ENCODE measurements at regions not wholly inside any gene's neighbourhood (a gene's known extent, or its start where the extent isn't known, plus 50 kb on each side); places are given as distances from the start of the nearest gene placed in this dataset.

GRCh38 chr3:17910922-17911321 is 168.5 kb upstream of the TBC1D5 start:
- Histone ChIP-seq H3K79me2 (ENCODE audit: insufficient read depth, low read length) (no peaks in the 10 kb centered on the region), H3K27ac (ENCODE audit: low read depth, low read length) (no peak overlapping the region), H3K9me3 (ENCODE audit: insufficient read depth, low read length) (no peaks in the 10 kb centered on the region), H3K27me3 (ENCODE audit: low read length) (no peaks in the 10 kb centered on the region), H3K9me2 (replicated peaks; ENCODE audit: insufficient read depth, low read length) (no peaks in the 10 kb centered on the region), H2AFZ (ENCODE audit: low read depth, low read length, severe bottlenecking) (no peak overlapping the region), H3K4me3 (ENCODE audit: insufficient read depth, low read length, poor library complexity, severe bottlenecking) (no peak overlapping the region), H3K9ac (ENCODE audit: low read length) (no peak overlapping the region), H3K36me3 (ENCODE audit: low read length) (no peaks in the 10 kb centered on the region), H3K4me2 (ENCODE audit: low read depth, low read length, poor library complexity, severe bottlenecking) (no peak overlapping the region), H3F3A (ENCODE audit: insufficient read depth) (no peaks in the 10 kb centered on the region), H4K20me1 (ENCODE audit: low read depth, low read length) (no peaks in the 10 kb centered on the region)
- TF ChIP-seq EZH2phosphoT487 (conservative IDR thresholded peaks at IDR 0.05; ENCODE audit: low read length), result no peak
- TF ChIP-seq, protein P1, sequence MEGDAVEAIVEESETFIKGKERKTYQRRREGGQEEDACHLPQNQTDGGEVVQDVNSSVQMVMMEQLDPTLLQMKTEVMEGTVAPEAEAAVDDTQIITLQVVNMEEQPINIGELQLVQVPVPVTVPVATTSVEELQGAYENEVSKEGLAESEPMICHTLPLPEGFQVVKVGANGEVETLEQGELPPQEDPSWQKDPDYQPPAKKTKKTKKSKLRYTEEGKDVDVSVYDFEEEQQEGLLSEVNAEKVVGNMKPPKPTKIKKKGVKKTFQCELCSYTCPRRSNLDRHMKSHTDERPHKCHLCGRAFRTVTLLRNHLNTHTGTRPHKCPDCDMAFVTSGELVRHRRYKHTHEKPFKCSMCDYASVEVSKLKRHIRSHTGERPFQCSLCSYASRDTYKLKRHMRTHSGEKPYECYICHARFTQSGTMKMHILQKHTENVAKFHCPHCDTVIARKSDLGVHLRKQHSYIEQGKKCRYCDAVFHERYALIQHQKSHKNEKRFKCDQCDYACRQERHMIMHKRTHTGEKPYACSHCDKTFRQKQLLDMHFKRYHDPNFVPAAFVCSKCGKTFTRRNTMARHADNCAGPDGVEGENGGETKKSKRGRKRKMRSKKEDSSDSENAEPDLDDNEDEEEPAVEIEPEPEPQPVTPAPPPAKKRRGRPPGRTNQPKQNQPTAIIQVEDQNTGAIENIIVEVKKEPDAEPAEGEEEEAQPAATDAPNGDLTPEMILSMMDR (IDR thresholded peaks at IDR 0.05; ENCODE audit: insufficient read depth, low read length, poor library complexity, severe bottlenecking), result no peak

DNA sequence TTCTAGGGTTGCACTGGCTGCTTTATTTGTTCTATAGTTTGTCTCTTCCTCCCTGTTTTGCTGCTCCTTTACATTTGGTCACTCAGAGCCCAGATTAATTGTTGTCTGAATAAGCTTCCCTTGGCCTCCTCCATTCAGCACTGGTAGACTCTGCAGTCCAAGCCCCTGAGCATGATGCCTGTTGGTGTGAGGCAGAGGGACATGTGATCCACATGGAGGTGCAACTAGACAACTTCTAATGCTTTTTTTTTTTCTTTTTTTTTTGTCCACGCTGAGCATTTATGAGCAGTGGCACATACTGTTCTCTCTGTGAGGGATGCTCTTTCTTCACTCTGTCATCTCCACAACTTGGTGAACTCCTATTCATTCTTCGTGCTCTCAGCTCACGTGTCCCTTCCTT is 167.3 kb upstream of the TBC1D5 start:
- Histone ChIP-seq H3K9ac (ENCODE audit: low read length) (no peak overlapping the region), H3K9me2 (replicated peaks; ENCODE audit: insufficient read depth, low read length) (no peaks in the 10 kb centered on the region), H3F3A (ENCODE audit: insufficient read depth) (no peaks in the 10 kb centered on the region), H3K4me3 (ENCODE audit: insufficient read depth, low read length, poor library complexity, severe bottlenecking) (no peak overlapping the region), H3K36me3 (ENCODE audit: low read length) (no peaks in the 10 kb centered on the region), H3K4me2 (ENCODE audit: low read depth, low read length, poor library complexity, severe bottlenecking) (no peak overlapping the region), H2AFZ (ENCODE audit: low read depth, low read length, severe bottlenecking) (no peak overlapping the region), H3K9me3 (ENCODE audit: insufficient read depth, low read length) (no peaks in the 10 kb centered on the region), H3K27ac (ENCODE audit: low read depth, low read length) (no peak overlapping the region), H4K20me1 (ENCODE audit: low read depth, low read length) (no peaks in the 10 kb centered on the region), H3K79me2 (ENCODE audit: insufficient read depth, low read length) (no peaks in the 10 kb centered on the region), H3K27me3 (ENCODE audit: low read length) (no peaks in the 10 kb centered on the region)
- TF ChIP-seq EZH2phosphoT487 (conservative IDR thresholded peaks at IDR 0.05; ENCODE audit: low read length), result no peak
- TF ChIP-seq, protein P1 (IDR thresholded peaks at IDR 0.05; ENCODE audit: insufficient read depth, low read length, poor library complexity, severe bottlenecking), result no peak

DNA sequence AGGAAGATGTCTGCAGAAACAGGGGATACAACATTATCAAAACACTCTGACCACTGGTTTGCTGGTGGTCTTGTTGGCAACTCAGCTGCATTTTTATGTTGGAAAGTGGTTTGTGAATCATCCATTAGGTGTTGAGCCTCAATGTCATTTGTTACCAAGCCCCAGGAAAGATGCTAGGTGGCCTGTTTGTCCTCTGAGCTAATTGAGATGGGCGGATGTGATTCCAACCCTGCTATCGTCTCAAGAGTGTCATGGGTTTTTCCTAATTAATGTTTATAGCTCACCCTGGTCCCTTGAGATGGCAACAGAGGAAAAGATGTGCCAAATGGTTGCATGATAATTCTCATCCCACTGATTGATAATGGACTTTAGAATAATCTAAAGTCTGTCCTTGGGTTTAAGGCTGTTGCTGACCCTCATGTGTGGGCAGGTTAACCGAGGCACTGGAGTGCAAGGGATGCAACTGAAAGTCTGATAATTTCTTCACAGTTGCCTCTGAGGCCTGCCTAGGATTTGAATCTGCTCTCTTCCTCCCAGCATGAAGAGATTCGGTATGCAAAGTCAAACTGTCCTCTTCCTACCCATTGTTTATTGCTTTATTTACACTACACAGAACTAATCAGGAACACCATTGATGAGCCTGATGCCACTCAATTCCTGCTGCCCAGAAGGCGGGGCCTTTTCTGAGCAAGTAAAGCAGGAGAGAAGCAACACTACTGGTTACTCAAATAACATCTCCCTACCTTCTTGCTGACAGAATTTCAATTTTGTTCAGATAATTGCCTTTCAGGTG is 166.2 kb upstream of the TBC1D5 start:
- H3K79me2 ChIP-seq (ENCODE audit: insufficient read depth, low read length), result no peaks in the 10 kb centered on the region
- no peak overlapping the region for H2AFZ ChIP-seq (ENCODE audit: low read depth, low read length, severe bottlenecking)
- no peak for TF ChIP-seq EZH2phosphoT487 (conservative IDR thresholded peaks at IDR 0.05; ENCODE audit: low read length)
- TF ChIP-seq, protein P1 (IDR thresholded peaks at IDR 0.05; ENCODE audit: insufficient read depth, low read length, poor library complexity, severe bottlenecking), result no peak
- no peaks in the 10 kb centered on the region for H3F3A ChIP-seq (ENCODE audit: insufficient read depth)
- H3K4me2 ChIP-seq (ENCODE audit: low read depth, low read length, poor library complexity, severe bottlenecking), result no peak overlapping the region
- H3K36me3 ChIP-seq (ENCODE audit: low read length), result no peaks in the 10 kb centered on the region
- H4K20me1 ChIP-seq (ENCODE audit: low read depth, low read length), result no peaks in the 10 kb centered on the region
- no peak overlapping the region for H3K9ac ChIP-seq (ENCODE audit: low read length)
- no peaks in the 10 kb centered on the region for H3K9me3 ChIP-seq (ENCODE audit: insufficient read depth, low read length)
- H3K9me2 ChIP-seq (replicated peaks; ENCODE audit: insufficient read depth, low read length), result no peaks in the 10 kb centered on the region
- no peak overlapping the region for H3K4me3 ChIP-seq (ENCODE audit: insufficient read depth, low read length, poor library complexity, severe bottlenecking)
- no peaks in the 10 kb centered on the region for H3K27me3 ChIP-seq (ENCODE audit: low read length)
- no peak overlapping the region for H3K27ac ChIP-seq (ENCODE audit: low read depth, low read length)

Data from SU-DHL-6 (cell line).